Astrocyte of the cerebellum (primary cell): ENCODE measurements at regions not wholly inside any gene's neighbourhood (a gene's known extent, or its start where the extent isn't known, plus 50 kb on each side); places are given as distances from the start of the nearest gene placed in this dataset.

Experiments
- DNase-seq: peaks from one replicate; pipeline ENCODE4 v3.0.0-alpha.2; 2011; ENCODE audit warnings: low read depth
- H3K4me3 ChIP-seq: 2 replicates; pipeline ENCODE4 v1.5.1; 2011; ENCODE audit warnings: mild to moderate bottlenecking, low read depth, low read length, moderate library complexity
- in situ Hi-C: cut with HindIII; loops from 2 replicates; pipeline ENCODE4 v1.10.0; 2017; ENCODE audit warnings: low sequenced_read_pairs
- TF ChIP-seq, protein P1 (sequence below): IDR thresholded peaks from 2 replicates; pipeline ENCODE4 v1.5.1; 2012; ENCODE audit warnings: low read length, low read depth, moderate library complexity, mild to moderate bottlenecking; ENCODE audit errors: missing control alignments

DNA sequence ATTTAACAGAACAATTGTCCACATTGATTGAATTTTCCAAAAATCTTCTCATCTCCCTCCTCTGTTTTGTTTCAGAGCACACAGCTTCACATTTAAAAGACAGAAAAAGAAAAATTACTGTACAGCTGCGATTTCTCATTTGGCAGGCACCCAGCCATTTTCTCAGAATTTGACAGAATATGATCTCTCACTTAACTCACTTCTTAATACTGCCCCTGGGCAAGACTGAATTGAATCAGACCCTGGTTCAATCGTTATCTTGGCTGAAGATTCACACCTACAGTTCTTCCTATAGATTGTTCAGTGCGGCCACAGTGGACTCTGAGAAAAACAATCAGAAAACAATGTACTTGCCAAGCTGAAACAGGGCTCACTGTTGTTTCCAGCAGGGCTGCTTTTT, 90.2 kb upstream of the LHCGR start:
- TF ChIP-seq, protein P1, sequence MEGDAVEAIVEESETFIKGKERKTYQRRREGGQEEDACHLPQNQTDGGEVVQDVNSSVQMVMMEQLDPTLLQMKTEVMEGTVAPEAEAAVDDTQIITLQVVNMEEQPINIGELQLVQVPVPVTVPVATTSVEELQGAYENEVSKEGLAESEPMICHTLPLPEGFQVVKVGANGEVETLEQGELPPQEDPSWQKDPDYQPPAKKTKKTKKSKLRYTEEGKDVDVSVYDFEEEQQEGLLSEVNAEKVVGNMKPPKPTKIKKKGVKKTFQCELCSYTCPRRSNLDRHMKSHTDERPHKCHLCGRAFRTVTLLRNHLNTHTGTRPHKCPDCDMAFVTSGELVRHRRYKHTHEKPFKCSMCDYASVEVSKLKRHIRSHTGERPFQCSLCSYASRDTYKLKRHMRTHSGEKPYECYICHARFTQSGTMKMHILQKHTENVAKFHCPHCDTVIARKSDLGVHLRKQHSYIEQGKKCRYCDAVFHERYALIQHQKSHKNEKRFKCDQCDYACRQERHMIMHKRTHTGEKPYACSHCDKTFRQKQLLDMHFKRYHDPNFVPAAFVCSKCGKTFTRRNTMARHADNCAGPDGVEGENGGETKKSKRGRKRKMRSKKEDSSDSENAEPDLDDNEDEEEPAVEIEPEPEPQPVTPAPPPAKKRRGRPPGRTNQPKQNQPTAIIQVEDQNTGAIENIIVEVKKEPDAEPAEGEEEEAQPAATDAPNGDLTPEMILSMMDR, result no peak
- no peak for DNase-seq
- in situ Hi-C loops, result no loop called here

DNA sequence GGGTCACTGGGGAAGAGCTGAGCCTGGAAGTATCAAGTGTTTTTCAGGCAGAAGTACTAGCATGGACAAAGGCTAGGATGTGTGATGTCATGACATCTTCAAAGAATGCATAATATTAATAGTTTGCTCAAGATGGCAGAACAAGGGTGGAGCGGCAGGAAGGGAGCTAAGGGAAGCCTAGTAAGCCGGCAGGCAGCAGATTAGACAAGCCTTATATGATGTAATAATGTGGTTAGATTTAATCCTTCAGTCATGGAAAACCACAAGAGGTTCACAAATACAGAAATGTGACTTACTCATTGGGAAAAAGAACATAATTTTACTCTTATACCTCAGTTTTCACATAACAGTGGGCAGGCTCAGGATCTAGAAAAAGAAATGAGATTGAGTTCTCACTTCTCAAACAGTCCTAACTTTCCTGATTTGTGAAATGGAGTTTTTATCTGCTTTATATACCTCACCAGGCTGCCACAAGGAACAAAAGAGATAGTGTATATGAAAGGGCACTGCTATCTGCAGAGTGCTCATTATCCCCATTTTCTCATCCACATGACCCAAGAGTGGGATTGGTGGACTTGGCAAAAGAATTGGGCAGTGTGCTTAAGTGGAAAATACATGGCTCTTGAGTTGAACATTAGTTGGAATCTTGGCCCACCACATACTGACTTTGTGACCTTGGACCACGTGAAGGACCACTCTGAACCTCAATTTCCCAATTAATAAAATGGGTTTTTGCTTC, 89.1 kb upstream of the LHCGR start:
- no peak overlapping the region for H3K4me3 ChIP-seq
- TF ChIP-seq, protein P1, result no peak
- peak; percentile 51 for DNase-seq
- in situ Hi-C loops, result no loop called here

More for the DNA sequence above, 90.2 kb upstream of the LHCGR start:
- no peak overlapping the region for H3K4me3 ChIP-seq

DNA sequence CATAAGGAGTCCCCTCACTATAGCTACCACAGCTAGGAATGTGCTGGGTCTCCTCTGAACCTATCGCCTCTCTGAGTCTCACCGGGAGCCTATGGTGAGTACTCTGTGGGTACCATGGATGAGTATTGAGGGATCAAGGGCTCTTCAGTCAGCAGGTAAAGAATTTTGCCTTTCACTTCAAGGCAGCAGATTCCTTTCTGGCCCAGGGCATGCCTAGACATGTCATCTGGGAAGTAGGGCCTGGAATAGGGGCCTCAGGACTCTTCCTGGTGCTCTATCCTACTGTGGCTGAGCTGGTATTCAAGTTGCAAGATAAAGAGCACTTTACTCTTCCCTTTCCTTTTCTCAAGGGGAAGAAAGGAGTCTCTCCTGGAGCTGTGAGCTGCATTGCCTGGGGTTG, 85.6 kb upstream of the LHCGR start:
- no peak for DNase-seq
- no peak overlapping the region for H3K4me3 ChIP-seq
- in situ Hi-C loops, result no loop called here
- TF ChIP-seq, protein P1, result no peak

DNA sequence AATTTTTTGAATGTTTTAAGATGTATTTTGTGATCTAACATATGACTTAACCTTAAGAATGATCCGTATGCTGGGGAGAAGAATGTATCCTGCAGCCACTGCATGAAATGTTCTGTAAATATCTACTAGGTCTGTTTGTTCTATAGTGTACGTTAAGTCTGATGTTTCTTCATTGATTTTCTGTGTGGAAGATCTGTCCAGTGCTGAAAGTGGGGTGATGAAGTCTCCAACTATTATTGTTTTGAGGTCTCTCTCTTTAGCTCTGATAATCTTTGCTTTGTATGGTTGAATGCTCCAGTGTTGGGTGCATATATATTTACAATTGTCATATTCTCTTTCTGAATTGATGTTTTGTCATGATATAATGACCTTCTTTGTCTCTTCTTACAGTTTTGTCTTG, 82.5 kb upstream of the LHCGR start:
- TF ChIP-seq, protein P1, result no peak
- DNase-seq, result no peak
- H3K4me3 ChIP-seq, result no peak overlapping the region
- in situ Hi-C loops, result no loop called here

DNA sequence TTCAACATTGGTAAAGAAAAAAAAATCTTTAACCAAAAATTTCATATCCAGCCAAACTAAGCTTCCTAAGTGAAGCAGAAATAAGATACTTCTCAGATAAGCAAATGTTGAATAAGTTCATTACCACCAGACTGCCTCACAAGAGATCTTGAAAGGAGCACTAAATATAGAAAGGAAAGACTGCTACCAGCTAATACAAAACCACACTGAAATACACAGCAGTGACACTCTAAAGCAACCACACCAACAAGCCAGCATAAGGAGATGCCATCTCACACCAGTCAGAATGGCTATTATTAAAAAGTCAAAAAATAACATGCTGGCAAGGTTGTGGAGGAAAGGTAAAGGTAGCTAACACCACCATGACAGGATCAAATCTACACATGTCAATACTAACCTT, 74.0 kb upstream of the LHCGR start:
- TF ChIP-seq, protein P1, result no peak
- DNase-seq, result no peak
- in situ Hi-C loops, result loop anchor here (10.0 kb wide), 1 partner anchor 185 kb away; no protein-coding TSS in a partner anchor

DNA sequence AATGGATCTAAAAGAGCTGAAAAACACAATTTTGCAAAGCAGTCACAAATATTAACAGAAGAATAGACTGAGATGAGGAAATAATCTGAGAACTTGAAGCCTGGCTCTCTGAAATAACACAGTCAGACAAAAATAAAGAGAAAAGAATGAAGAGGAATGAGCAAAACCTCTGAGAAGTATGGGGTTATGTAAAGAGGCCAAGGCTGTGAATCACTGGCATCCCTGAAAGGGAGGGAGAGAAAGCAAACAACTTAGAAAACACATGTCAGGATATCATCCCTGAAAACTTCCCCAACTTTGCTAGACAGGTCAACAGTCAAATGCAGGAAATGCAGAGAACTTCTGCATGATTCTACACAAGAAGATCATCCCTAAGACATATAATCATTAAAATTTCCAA, 73.5 kb upstream of the LHCGR start:
- in situ Hi-C loops, result loop anchor here (10.0 kb wide), 1 partner anchor 184 kb away; no protein-coding TSS in a partner anchor
- TF ChIP-seq, protein P1, result no peak
- no peak overlapping the region for H3K4me3 ChIP-seq
- DNase-seq, result peak; percentile 26

More for the DNA sequence above, 74.0 kb upstream of the LHCGR start:
- no peak overlapping the region for H3K4me3 ChIP-seq
